Memory B cell (primary cell): ENCODE measurements at regions not wholly inside any gene's neighbourhood (a gene's known extent, or its start where the extent isn't known, plus 50 kb on each side); places are given as distances from the start of the nearest gene placed in this dataset.

Source experiments
- ATAC-seq: fragments of 150-1000 bp; cut with Tn5 transposase; 2 replicates; pipeline ENCODE4 v1.10.0; 2021; ENCODE audit warnings: low read depth, mild to moderate bottlenecking, moderate library complexity
- DNase-seq, 2 donors: peaks; one replicate each; pipeline ENCODE4 v3.0.0; 2022; ENCODE audit warnings: low spot score in 2 of 2
- H3K27ac Mint-ChIP-seq: one replicate; pipeline ENCODE4 v1.8.0; 2022; ENCODE audit warnings: mild to moderate bottlenecking, moderate library complexity, mixed read lengths
- H3K27me3 Mint-ChIP-seq: one replicate; pipeline ENCODE4 v1.8.0; 2022; ENCODE audit warnings: mixed read lengths
- H3K36me3 Mint-ChIP-seq: one replicate; pipeline ENCODE4 v1.8.0; 2022; ENCODE audit warnings: mild to moderate bottlenecking, mixed read lengths
- H3K4me1 Mint-ChIP-seq: one replicate; pipeline ENCODE4 v1.8.0; 2022; ENCODE audit warnings: mixed read lengths
- H3K4me3 Mint-ChIP-seq: one replicate; pipeline ENCODE4 v1.8.0; 2022; ENCODE audit warnings: mild to moderate bottlenecking, moderate library complexity, mixed read lengths
- H3K9me3 Mint-ChIP-seq: one replicate; pipeline ENCODE4 v1.8.0; 2022; ENCODE audit warnings: mixed read lengths

DNA sequence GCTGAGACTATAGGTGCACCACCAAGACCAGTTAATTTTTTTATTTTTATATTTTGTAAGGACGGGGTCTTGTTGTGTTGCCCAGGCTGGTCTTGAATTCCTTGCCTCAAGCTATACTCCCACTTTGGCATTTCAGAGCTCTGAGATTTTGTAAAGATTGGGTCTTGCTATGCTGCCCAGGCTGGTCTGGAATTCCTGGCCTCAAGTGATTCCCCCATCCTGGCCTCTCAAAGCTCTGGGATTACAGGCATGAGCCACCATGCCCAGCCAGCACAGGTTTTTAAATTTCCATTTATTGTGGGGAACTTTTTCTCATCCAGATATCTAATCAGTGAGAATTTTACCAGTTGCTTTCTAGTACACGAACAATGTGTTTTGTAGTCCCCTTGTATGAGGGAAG, 156.1 kb upstream of the VLDLR start:
- Mint-ChIP-seq H3K4me1 (no peaks in the 10 kb centered on the region), H3K27ac (no peak overlapping the region), H3K36me3 (no peaks in the 10 kb centered on the region), H3K9me3 (peaks cover 6% of the 10 kb centered on the region), H3K4me3 (no peak overlapping the region), H3K27me3 (peaks cover 13% of the 10 kb centered on the region)
- ATAC-seq (no peak), DNase-seq (no peak)

DNA sequence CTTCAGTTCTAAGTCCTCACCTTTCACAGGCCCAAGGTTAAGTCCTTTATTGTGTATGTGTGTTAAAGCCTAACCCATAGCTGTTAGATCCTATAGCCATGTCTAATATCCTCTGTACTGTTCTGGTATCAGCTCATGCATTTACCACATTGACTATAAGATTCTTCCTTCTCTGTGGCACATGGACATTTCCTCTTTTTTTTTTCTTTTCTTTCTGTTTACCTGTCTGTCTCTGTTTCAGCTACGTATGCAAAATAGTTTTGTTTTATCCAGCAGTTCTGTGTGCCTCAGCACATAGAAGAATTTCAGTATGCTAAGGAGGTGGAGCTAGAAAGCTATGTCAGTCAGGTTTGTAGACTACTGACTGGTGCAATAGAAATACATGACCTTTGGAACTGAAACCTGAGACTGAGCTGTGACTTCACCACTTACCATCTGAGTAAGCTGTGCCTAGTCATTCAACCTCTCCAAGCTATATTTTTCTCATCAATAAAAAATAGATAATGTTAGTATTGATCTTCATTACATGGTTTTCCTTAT, 155.6 kb upstream of the VLDLR start:
- no peak overlapping the region for H3K4me3 Mint-ChIP-seq
- H3K27ac Mint-ChIP-seq: no peak overlapping the region
- peaks cover 6% of the 10 kb centered on the region for H3K9me3 Mint-ChIP-seq
- H3K4me1 Mint-ChIP-seq: no peaks in the 10 kb centered on the region
- ATAC-seq: no peak
- H3K27me3 Mint-ChIP-seq: peaks cover 13% of the 10 kb centered on the region
- H3K36me3 Mint-ChIP-seq: no peaks in the 10 kb centered on the region
- no peak for DNase-seq

DNA sequence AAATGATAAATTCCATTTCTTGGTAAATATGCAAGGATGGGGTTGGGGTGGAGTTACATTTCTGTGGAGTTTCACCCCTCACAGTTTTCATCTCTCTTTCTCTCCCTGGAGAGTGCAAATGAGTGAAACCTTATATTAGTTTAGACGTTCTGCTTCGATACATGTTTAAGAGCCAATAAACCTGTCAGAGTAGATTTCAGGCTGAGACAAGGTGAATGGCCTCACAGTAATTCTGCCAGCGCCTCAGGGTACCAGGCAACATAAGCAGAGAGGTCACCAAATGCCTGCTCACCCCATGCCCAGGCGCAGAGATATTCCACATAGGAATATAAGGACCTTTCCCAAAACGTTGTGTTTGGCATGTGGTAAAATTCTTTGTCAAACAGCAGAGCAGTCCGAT, 154.9 kb upstream of the VLDLR start:
- ATAC-seq (no peak), DNase-seq (no peak)
- Mint-ChIP-seq H3K9me3 (peaks cover 6% of the 10 kb centered on the region), H3K4me3 (no peak overlapping the region), H3K27ac (no peak overlapping the region), H3K4me1 (no peaks in the 10 kb centered on the region), H3K36me3 (no peaks in the 10 kb centered on the region), H3K27me3 (peaks cover 8% of the 10 kb centered on the region)

DNA sequence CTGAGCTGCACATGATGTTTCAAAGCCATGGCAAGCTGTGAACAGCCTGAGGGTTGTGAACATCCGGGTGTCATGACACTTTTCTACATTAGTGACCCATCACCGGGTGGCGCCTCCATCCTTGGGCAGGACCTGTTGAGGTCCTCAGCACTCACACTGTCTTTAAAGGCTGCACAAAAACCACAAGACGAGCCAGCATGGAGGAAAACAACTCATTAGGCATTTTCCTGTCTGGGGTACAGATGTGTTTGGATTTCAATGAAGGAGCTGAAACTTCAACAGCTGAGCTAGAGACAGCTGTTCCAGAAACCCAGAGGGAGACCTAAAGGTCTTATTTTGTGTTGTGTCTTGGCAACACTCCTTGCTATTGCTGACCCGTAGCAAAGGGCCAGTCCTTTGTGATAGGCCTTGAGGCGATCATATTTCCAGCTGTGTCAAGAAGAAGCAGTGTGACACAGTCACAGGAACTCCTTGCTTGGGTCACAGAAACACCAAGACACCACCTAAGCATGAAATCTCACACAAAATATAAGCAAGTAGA, 151.8 kb upstream of the VLDLR start:
- Mint-ChIP-seq H3K4me1 (no peaks in the 10 kb centered on the region), H3K27ac (no peak overlapping the region), H3K4me3 (no peak overlapping the region), H3K36me3 (no peaks in the 10 kb centered on the region), H3K27me3 (peaks cover 12% of the 10 kb centered on the region), H3K9me3 (peaks cover 2% of the 10 kb centered on the region)
- DNase-seq: no peak
- ATAC-seq: no peak

DNA sequence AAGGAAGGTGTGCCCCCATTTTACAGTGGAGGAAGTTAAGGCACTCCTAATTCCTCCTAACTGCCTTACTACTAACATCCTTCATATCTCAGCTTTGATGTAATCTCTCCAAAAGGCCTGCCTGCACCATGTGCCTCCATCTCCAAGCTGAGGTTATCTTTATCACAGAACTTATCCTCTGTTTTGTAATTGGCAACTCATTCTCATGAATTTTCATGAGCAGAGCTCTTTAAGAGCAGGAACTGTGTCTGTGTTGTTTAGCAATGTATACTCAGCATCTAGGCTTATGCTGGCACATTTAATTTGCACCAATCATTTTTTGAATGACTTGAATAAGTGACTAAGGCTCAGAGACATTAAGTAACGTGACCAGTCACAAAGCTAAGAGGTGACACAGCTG, 147.9 kb upstream of the VLDLR start:
- Mint-ChIP-seq H3K27ac (no peak overlapping the region), H3K4me3 (no peak overlapping the region), H3K27me3 (peaks cover 4% of the 10 kb centered on the region), H3K4me1 (no peaks in the 10 kb centered on the region), H3K9me3 (no peaks in the 10 kb centered on the region), H3K36me3 (no peaks in the 10 kb centered on the region)
- no peak for DNase-seq
- ATAC-seq: no peak

DNA sequence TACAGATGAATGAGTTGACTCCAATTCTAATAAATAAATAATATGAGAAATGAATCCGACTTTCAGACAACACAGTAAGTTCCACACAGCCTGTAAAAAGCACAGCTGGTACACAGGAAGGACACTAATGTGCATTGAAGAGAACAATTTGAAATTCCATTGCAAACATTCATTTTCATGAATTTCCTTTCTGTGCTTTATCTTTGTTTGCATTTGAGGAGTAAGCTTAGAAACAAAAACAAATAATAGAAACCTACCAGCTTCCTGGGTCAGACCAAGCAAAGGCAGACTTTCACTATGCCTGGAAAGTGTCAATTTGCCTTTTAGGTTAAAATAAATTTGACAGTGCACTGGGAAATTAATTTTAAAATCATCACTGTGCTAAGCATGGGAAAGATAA, 143.8 kb upstream of the VLDLR start:
- no peaks in the 10 kb centered on the region for H3K9me3 Mint-ChIP-seq
- peaks cover 2% of the 10 kb centered on the region for H3K27me3 Mint-ChIP-seq
- ATAC-seq (no peak), DNase-seq (no peak)
- H3K4me1 Mint-ChIP-seq: no peaks in the 10 kb centered on the region
- H3K27ac Mint-ChIP-seq: no peak overlapping the region
- no peaks in the 10 kb centered on the region for H3K36me3 Mint-ChIP-seq
- no peak overlapping the region for H3K4me3 Mint-ChIP-seq

DNA sequence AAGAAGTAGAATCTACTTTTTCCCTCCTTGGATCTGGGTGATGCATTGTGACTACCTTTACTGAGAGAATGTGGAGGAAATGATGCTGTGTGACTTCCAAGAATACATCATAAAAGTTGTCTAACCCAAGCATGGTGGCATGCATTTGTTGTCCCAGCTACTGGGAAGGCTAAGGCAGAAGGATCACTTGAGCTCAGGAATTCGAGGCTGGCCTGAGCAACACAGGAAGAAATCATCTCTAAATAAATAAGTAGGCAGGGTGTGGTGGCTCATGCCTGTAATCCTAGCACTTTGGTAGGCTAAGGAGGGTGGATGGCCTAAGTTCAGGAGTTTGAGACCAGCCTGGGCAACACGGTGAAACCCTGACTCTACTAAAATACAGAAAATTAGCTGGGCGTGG, 143.2 kb upstream of the VLDLR start:
- no peak for ATAC-seq
- no peak overlapping the region for H3K27ac Mint-ChIP-seq
- H3K4me1 Mint-ChIP-seq: no peaks in the 10 kb centered on the region

DNA sequence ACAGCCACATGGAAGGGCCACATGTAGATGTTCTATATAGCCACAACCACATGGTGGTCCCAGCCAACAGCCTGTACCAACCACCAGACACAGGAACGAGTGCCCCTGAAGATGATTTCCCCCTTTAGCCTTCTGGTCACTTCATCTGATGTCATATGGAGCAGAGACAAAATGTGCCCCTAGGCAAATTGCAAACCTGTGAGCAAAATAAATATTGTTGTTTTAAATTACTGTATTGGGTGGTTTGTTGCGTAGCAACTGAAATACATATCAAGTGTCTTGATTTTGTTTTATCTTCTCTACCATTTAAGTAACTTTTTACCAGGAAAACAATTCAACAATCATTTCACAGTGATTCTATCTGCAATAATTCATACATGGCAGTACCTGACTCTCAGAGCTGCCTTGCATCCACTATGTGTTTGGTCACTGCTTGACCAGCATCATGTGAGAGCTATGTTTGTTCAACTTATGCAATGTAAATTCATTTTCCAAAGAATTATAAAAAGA, 142.5 kb upstream of the VLDLR start:
- no peak for DNase-seq

More for the DNA sequence above, 143.2 kb upstream of the VLDLR start:
- no peak overlapping the region for H3K4me3 Mint-ChIP-seq
- H3K9me3 Mint-ChIP-seq: no peaks in the 10 kb centered on the region
- H3K27me3 Mint-ChIP-seq: peaks cover 1% of the 10 kb centered on the region
- no peak for DNase-seq
- H3K36me3 Mint-ChIP-seq: no peaks in the 10 kb centered on the region

DNA sequence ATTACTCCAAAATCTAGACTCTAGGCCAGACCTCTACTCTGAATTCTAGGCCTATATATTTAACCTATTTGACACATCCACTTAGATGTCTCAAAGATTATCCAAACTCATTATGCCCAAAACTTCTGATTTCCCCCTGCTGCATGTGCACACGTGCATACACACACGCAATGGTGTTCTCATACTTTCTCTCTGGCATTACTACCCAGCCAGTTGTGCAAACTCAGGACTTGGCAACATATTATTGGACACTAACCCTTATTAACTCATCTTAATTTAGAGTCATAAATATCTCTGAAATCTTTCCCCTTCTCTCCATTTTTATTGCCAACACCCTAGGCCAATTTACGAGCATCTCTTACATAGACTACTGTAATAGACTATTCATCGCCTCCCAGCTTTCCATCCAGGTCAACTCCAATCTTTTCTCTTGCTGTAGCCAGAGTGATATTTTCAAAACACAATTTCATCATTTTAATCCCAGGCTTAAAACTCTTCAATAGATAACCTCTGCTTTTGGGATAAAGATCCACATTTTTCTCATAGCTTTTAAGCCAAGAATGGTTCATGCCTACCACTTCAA, 141.2 kb upstream of the VLDLR start:
- DNase-seq (no peak), ATAC-seq (no peak)
- Mint-ChIP-seq H3K9me3 (no peaks in the 10 kb centered on the region), H3K27ac (no peak overlapping the region), H3K36me3 (no peaks in the 10 kb centered on the region), H3K4me1 (no peaks in the 10 kb centered on the region), H3K27me3 (peaks cover 1% of the 10 kb centered on the region), H3K4me3 (no peak overlapping the region)

More for the DNA sequence above, 142.5 kb upstream of the VLDLR start:
- no peaks in the 10 kb centered on the region for H3K9me3 Mint-ChIP-seq
- no peak overlapping the region for H3K27ac Mint-ChIP-seq
- no peak for ATAC-seq
- no peak overlapping the region for H3K4me3 Mint-ChIP-seq
- H3K4me1 Mint-ChIP-seq: no peaks in the 10 kb centered on the region
- H3K27me3 Mint-ChIP-seq: peaks cover 1% of the 10 kb centered on the region
- H3K36me3 Mint-ChIP-seq: no peaks in the 10 kb centered on the region

DNA sequence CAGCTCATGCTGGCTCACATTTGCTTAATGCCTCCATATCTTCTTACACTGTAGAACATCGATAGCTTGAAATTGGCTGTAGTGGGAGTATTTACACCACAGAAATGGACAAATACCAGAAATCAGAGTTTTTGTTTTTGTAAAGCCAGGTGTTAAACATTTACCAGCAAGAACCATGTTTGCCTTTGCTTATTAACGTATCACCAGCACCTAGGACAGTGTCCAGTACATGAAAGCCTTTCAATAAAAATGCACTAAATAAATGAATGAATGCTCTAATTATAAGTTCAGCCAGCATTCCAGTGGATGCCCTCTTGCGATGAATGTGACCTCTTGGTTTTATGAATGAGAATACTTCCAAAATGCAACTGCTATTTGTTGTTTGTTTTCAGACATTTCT, 140.4 kb upstream of the VLDLR start:
- Mint-ChIP-seq H3K4me1 (no peaks in the 10 kb centered on the region), H3K4me3 (no peak overlapping the region), H3K27ac (no peak overlapping the region), H3K9me3 (no peaks in the 10 kb centered on the region), H3K27me3 (peaks cover 1% of the 10 kb centered on the region), H3K36me3 (no peaks in the 10 kb centered on the region)
- ATAC-seq (no peak), DNase-seq (no peak)

DNA sequence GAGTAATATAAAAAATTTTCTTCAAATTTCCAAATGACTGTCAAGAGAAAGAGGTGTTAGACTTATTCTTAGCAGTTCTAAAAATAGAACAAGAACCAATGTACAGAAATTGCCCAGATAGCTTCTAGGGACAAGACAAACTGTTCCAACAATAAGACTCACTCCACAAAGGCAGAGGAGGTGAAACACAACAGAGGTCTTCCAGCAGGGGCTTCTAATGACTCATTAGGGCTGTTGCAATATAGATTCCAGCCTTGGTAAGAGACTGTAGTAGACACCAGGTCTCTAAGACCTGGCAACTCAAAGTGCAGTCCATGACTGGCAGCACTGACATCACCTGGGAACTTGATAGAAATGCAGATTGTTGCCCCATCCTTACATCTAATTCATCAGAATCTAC, 134.6 kb upstream of the VLDLR start:
- DNase-seq (no peak), ATAC-seq (no peak)
- Mint-ChIP-seq H3K36me3 (no peaks in the 10 kb centered on the region), H3K9me3 (no peaks in the 10 kb centered on the region), H3K4me3 (no peak overlapping the region), H3K27me3 (no peaks in the 10 kb centered on the region), H3K4me1 (no peaks in the 10 kb centered on the region), H3K27ac (no peak overlapping the region)

DNA sequence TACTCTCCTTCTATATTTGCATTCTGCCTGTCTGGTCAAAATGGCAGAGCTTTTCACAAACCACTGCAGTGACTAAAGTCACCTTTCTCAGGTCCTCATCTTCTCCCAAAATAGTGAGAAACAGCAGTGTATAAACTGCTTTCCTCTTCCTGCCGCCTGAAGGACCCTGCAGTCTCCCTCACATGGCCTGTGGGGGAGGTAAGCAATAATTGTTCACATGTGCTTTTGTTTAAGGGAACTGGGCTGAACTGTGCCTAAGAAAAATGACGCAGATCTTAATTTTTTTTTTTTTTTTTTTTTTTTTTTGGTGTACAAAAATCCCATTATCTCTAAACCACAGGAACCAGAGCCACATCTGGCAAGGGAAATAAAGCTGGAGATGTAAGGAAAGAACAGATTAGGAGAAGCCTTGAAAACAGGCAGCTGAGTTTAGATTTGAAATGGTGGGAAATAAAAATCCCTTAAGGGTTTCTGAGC, 131.7 kb upstream of the VLDLR start:
- Mint-ChIP-seq H3K27ac (no peak overlapping the region), H3K27me3 (no peaks in the 10 kb centered on the region), H3K9me3 (no peaks in the 10 kb centered on the region), H3K4me1 (no peaks in the 10 kb centered on the region), H3K36me3 (no peaks in the 10 kb centered on the region), H3K4me3 (no peak overlapping the region)
- ATAC-seq (no peak), DNase-seq (no peak)

DNA sequence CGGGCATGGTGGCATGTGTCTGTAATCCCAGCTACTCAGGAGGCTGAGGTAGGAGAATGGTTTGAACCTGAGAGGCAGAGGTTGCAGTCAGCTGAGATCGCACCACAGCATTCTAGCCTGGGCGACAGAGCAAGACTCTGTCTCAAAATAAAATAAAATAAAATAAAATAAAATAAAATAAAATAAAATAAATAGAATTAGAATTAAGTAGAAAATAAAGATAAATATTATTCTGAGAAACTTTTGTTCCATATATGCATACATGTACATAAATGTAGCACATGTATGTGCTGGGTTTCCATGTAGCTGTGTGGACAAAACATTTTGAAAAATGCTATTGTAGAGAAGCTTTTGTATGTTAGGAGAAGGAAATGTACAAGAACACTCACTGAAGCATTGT, 129.4 kb upstream of the VLDLR start:
- ATAC-seq: no peak
- Mint-ChIP-seq H3K4me1 (no peaks in the 10 kb centered on the region), H3K27me3 (no peaks in the 10 kb centered on the region), H3K4me3 (no peak overlapping the region), H3K9me3 (no peaks in the 10 kb centered on the region), H3K36me3 (no peaks in the 10 kb centered on the region), H3K27ac (no peak overlapping the region)
- DNase-seq: no peak

DNA sequence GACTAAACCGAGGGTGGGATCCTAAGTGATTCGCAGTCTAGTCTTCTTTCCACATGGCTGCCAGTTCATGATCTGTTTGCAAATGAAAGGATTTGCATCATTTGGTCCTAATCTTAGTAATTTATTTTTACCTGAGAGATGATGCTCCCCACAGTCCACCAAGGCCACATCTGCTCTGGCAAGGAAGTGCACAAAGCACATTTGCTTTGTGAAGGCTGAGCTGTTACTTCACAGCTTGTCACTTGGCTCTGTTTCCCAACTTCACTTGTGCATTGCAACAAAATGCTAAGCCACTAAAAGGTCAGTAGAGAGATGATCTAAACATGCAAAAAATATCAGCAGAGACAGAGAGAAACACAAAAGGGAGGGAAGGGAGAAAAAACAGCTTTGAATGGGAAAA, 128.5 kb upstream of the VLDLR start:
- Mint-ChIP-seq H3K36me3 (no peaks in the 10 kb centered on the region), H3K27me3 (no peaks in the 10 kb centered on the region), H3K27ac (no peak overlapping the region), H3K4me1 (no peaks in the 10 kb centered on the region), H3K4me3 (no peak overlapping the region), H3K9me3 (no peaks in the 10 kb centered on the region)
- DNase-seq: no peak
- no peak for ATAC-seq

DNA sequence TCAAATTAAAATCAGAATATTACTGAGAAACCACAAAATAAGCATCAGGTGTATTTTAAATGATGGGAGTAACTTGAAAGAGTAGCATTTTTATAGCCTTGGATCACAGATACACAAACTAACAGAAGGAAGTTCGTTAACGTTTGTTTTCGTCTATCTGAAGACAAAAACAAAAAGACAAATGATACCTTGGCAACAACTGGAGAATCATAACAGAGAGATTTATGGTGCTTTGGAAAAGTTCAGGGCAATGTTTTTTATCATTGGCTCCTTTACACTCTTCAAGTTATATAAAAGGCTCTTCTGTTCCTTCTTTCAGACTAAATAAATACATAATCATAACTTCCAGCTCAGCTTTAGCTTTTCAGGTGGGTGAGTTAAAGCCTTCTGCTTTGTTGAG, 128.1 kb upstream of the VLDLR start:
- H3K27ac Mint-ChIP-seq: no peak overlapping the region
- no peaks in the 10 kb centered on the region for H3K4me1 Mint-ChIP-seq
- DNase-seq: no peak
- no peak overlapping the region for H3K4me3 Mint-ChIP-seq
- no peaks in the 10 kb centered on the region for H3K36me3 Mint-ChIP-seq
- no peaks in the 10 kb centered on the region for H3K9me3 Mint-ChIP-seq
- no peak for ATAC-seq
- no peaks in the 10 kb centered on the region for H3K27me3 Mint-ChIP-seq
